H1 (cell line): ENCODE measurements at regions not wholly inside any gene's neighbourhood (a gene's known extent, or its start where the extent isn't known, plus 50 kb on each side); places are given as distances from the start of the nearest gene placed in this dataset.

ENCODE experiments used
- CTCF ChIA-PET: fragments of 300-600 bp; sonication (Branson Sonifier 250); formaldehyde crosslinking; loops from one replicate; lab custom pipeline; 2021; ENCODE audit not compliant: partially characterized antibody; lab: Charles Lee
- POLR2A ChIA-PET: fragments of 300-600 bp; sonication (Branson Sonifier 250); formaldehyde crosslinking; loops from one replicate; lab custom pipeline; 2021; ENCODE audit warnings: inconsistent platforms; ENCODE audit not compliant: partially characterized antibody; lab: Charles Lee
- DNase-seq, 2 experiments: peaks; one replicate each; pipeline versions ENCODE4 v3.0.0 to v3.0.0-alpha.2; 2010 to 2022; ENCODE audit warnings: low spot score in 2 of 2, low read depth in 1 of 2, mixed read lengths in 1 of 2
- FAIRE-seq: peaks from 2 replicates; lab custom pipeline; 2011; peaks lifted over from hg19 to GRCh38; lab: Jason Lieb, UNC
- H2AFZ ChIP-seq: 2 replicates; pipeline ENCODE4 v1.8.1; 2012; ENCODE audit warnings: low read length, inconsistent platforms
- H2AK5ac ChIP-seq: 2 replicates; pipeline ENCODE4 v1.6.1; 2013; ENCODE audit warnings: low read depth, low read length
- H2BK120ac ChIP-seq: replicated peaks from 2 replicates; pipeline ENCODE3; 2013; ENCODE audit warnings: low read depth, low read length, inconsistent platforms
- H2BK12ac ChIP-seq: 2 replicates; pipeline ENCODE4 v1.6.1; 2013; ENCODE audit warnings: low read depth, low read length
- H2BK15ac ChIP-seq: 2 replicates; pipeline ENCODE4 v1.6.1; 2013; ENCODE audit warnings: low read length
- H2BK20ac ChIP-seq: 2 replicates; pipeline ENCODE4 v1.6.1; 2013; ENCODE audit warnings: low read length
- H2BK5ac ChIP-seq: 2 replicates; pipeline ENCODE4 v1.6.1; 2013; ENCODE audit warnings: low read depth, low read length
- H3K14ac ChIP-seq: 2 replicates; pipeline ENCODE4 v1.6.1; 2013; ENCODE audit warnings: inconsistent platforms; ENCODE audit not compliant: insufficient read length
- H3K18ac ChIP-seq: 2 replicates; pipeline ENCODE4 v1.6.1; 2013; ENCODE audit warnings: low read length; ENCODE audit errors: extremely low read depth
- H3K23ac ChIP-seq: 2 replicates; pipeline ENCODE4 v1.6.1; 2013; ENCODE audit warnings: inconsistent platforms; ENCODE audit not compliant: insufficient read length
- H3K23me2 ChIP-seq: 2 replicates; pipeline ENCODE4 v1.6.1; 2013; ENCODE audit warnings: low read depth, low read length
- H3K27ac ChIP-seq: 2 replicates; pipeline ENCODE4 v1.6.1; 2011; ENCODE audit warnings: low read depth, low read length, inconsistent platforms
- H3K27me3 ChIP-seq, 4 experiments: replicated peaks in 1 of 4; 1 replicate in 1 of 4; 2 replicates in 3 of 4; pipeline versions ENCODE4 v1.6.1 to v1.8.1; 2011 to 2013; ENCODE audit warnings: low read length in 3 of 4, mild to moderate bottlenecking in 3 of 4, inconsistent platforms in 2 of 4, mixed read lengths in 2 of 4, moderate library complexity in 1 of 4; ENCODE audit not compliant: control insufficient read depth in 3 of 4, insufficient read depth in 3 of 4; ENCODE audit errors: extremely low read depth in 1 of 4
- H3K36me3 ChIP-seq, 4 experiments: 2 replicates each; pipeline versions ENCODE4 v1.6.1 to v1.8.1; 2011 to 2013; ENCODE audit warnings: mild to moderate bottlenecking in 4 of 4, low read length in 3 of 4, moderate library complexity in 2 of 4, control low read depth in 1 of 4, inconsistent platforms in 1 of 4; ENCODE audit not compliant: insufficient read depth in 4 of 4, control insufficient read depth in 2 of 4
- H3K4ac ChIP-seq: replicated peaks from 2 replicates; pipeline ENCODE3; 2013; ENCODE audit warnings: low read length, low read depth, mixed read lengths, inconsistent platforms; ENCODE audit not compliant: insufficient read length
- H3K4me1 ChIP-seq, 4 experiments: replicated peaks in 1 of 4; 1 replicate in 1 of 4; 2 replicates in 3 of 4; pipeline versions ENCODE4 v1.6.1 to v1.8.1; 2011 to 2013; ENCODE audit warnings: low read length in 3 of 4, inconsistent platforms in 2 of 4, mixed read lengths in 1 of 4; ENCODE audit not compliant: insufficient read depth in 4 of 4, control insufficient read depth in 3 of 4
- H3K4me2 ChIP-seq, 2 experiments: 2 replicates each; pipeline versions ENCODE4 v1.6.1 to v1.8.1; 2011 to 2013; ENCODE audit warnings: low read depth in 2 of 2, low read length in 2 of 2, control low read depth in 1 of 2, inconsistent platforms in 1 of 2, mild to moderate bottlenecking in 1 of 2; ENCODE audit not compliant: insufficient read depth in 1 of 2
- H3K4me3 ChIP-seq, 4 experiments: fragments of 200-600, 300-600 bp in 1 of 4; sonication (generic), shearing (Covaris generic), sonication (Bioruptor Twin) in 1 of 4; 2 replicates each; pipeline versions ENCODE4 v1.5.1 to v1.8.1; 2011 to 2016; ENCODE audit warnings: low read length in 4 of 4, low read depth in 3 of 4, control low read depth in 2 of 4, inconsistent platforms in 2 of 4, mild to moderate bottlenecking in 2 of 4, mixed read lengths in 1 of 4, moderate library complexity in 1 of 4; ENCODE audit not compliant: insufficient read depth in 2 of 4; ENCODE audit errors: extremely low read depth in 1 of 4
- H3K56ac ChIP-seq: replicated peaks from 2 replicates; pipeline ENCODE3; 2013; ENCODE audit warnings: low read depth, mild to moderate bottlenecking, mixed read lengths, low read length, inconsistent platforms; ENCODE audit not compliant: insufficient read length
- H3K79me1 ChIP-seq: 2 replicates; pipeline ENCODE4 v1.6.1; 2013; ENCODE audit warnings: low read depth, low read length, control low read depth
- H3K79me2 ChIP-seq, 2 experiments: 2 replicates each; pipeline versions ENCODE4 v1.6.1 to v1.8.1; 2012 to 2013; ENCODE audit warnings: low read length in 2 of 2, mild to moderate bottlenecking in 2 of 2, inconsistent platforms in 1 of 2; ENCODE audit not compliant: insufficient read depth in 2 of 2, control insufficient read depth in 1 of 2
- H3K9ac ChIP-seq, 4 experiments: replicated peaks in 1 of 4; 1 replicate in 1 of 4; 2 replicates in 3 of 4; pipeline versions ENCODE4 v1.6.1 to v1.8.1; 2011 to 2013; ENCODE audit warnings: low read depth in 3 of 4, low read length in 3 of 4, control low read depth in 2 of 4, mild to moderate bottlenecking in 2 of 4, moderate library complexity in 2 of 4, inconsistent platforms in 1 of 4; ENCODE audit errors: extremely low read depth in 1 of 4
- H3K9me3 ChIP-seq, 2 experiments: 2 replicates each; pipeline versions ENCODE4 v1.6.1 to v1.8.1; 2012 to 2013; ENCODE audit warnings: mild to moderate bottlenecking in 2 of 2, moderate library complexity in 2 of 2, control low read depth in 1 of 2, inconsistent platforms in 1 of 2, low read depth in 1 of 2, low read length in 1 of 2, mixed read lengths in 1 of 2; ENCODE audit not compliant: insufficient read depth in 2 of 2
- H4K20me1 ChIP-seq, 2 experiments: replicated peaks in 1 of 2; 2 replicates each; pipeline versions ENCODE3 to v1.8.1; 2011 to 2013; ENCODE audit warnings: inconsistent platforms in 2 of 2, low read length in 2 of 2, mild to moderate bottlenecking in 1 of 2; ENCODE audit not compliant: insufficient read depth in 2 of 2, control insufficient read depth in 1 of 2
- H4K5ac ChIP-seq: 2 replicates; pipeline ENCODE4 v1.6.1; 2013; ENCODE audit warnings: low read length, low read depth, mixed read lengths, inconsistent platforms; ENCODE audit not compliant: insufficient read length
- H4K8ac ChIP-seq: 2 replicates; pipeline ENCODE4 v1.8.0; 2013; ENCODE audit warnings: mild to moderate bottlenecking, moderate library complexity, low read length, inconsistent platforms; ENCODE audit not compliant: insufficient read depth; ENCODE audit errors: extremely low read depth
- H4K91ac ChIP-seq: replicated peaks from 2 replicates; pipeline ENCODE3; 2013; ENCODE audit warnings: low read length, mixed read lengths, inconsistent platforms; ENCODE audit not compliant: insufficient read length
- BACH1 ChIP-seq: IDR thresholded peaks from 2 replicates; pipeline ENCODE4 v1.6.1; 2012; ENCODE audit warnings: low read length, improper control_type of control experiment
- BRCA1 ChIP-seq: IDR thresholded peaks from 2 replicates; pipeline ENCODE4 v1.6.1; 2012; ENCODE audit warnings: low read depth, low read length, improper control_type of control experiment
- CREB1 ChIP-seq: IDR thresholded peaks from 2 replicates; pipeline ENCODE4 v1.6.1; 2012; ENCODE audit warnings: inconsistent platforms
- SUZ12 ChIP-seq: fragments of 200-600 bp; sonication (generic); IDR thresholded peaks from 2 replicates; pipeline ENCODE4 v1.6.1; 2012; ENCODE audit warnings: mild to moderate bottlenecking, inconsistent platforms, low read length, moderate library complexity, mixed read lengths
- TEAD4 ChIP-seq: IDR thresholded peaks from 2 replicates; pipeline ENCODE4 v1.6.1; 2012; ENCODE audit warnings: low read depth, low read length, inconsistent platforms, mixed read lengths
- WGBS, 2 experiments: shearing (Covaris generic) in 1 of 2; methylation state at CpG; one replicate each; pipeline versions ENCODE4 v1.1.6 to v1.1.7; 2013 to 2015; ENCODE audit warnings: low lambda C conversion rate in 2 of 2, mixed read lengths in 2 of 2, inconsistent platforms in 1 of 2, low coverage in 1 of 2, missing lambda C conversion rate in 1 of 2; ENCODE audit not compliant: insufficient replicate concordance in 2 of 2, insufficient coverage in 1 of 2, insufficient read length in 1 of 2; ENCODE audit errors: extremely low coverage in 1 of 2, missing lambda C conversion rate in 1 of 2; 5-methylcytosine and 5-hydroxymethylcytosine counted together

DNA sequence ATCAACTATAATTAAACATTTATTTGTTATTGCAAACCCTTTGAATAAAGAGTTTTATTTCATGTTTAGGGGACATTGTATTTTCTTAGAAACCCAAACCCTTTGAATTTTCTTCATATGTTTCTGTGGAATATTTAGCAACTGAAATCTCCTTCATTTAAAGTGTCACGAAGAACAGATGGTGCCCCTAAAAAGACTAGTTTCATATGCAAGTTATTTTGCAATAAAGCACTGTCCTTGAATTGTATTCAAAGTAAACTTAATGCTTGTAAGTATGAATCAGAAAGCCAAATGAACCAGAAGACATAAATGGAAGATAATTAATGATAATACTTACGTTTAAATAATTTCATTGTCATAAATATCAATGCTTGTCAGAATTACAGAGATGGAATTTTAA, 151.9 kb upstream of the CWC22 start:
- Histone ChIP-seq H2BK15ac (no peak overlapping the region), H3K4me2 (no peak overlapping the region), H3K9ac (no peak overlapping the region), H3K4me1 (no peaks in the 10 kb centered on the region), H2AFZ (no peak overlapping the region), H3K9me3 (no peaks in the 10 kb centered on the region), H3K18ac (no peak overlapping the region), H2BK20ac (no peak overlapping the region), H3K79me1 (no peaks in the 10 kb centered on the region), H4K91ac (no peak overlapping the region), H3K23me2 (no peaks in the 10 kb centered on the region), H4K5ac (no peak overlapping the region), H3K79me2 (no peaks in the 10 kb centered on the region), H3K4me3 (no peak overlapping the region), H4K8ac (no peak overlapping the region), H3K4ac (no peak overlapping the region), H3K27me3 (no peaks in the 10 kb centered on the region), H2BK120ac (no peak overlapping the region), H3K14ac (no peak overlapping the region), H2BK12ac (no peak overlapping the region), H2AK5ac (no peak overlapping the region), H3K27ac (no peak overlapping the region), H4K20me1 (no peaks in the 10 kb centered on the region), H3K56ac (no peak overlapping the region), H3K23ac (no peak overlapping the region), H3K36me3 (no peaks in the 10 kb centered on the region), H2BK5ac (no peak overlapping the region)
- FAIRE-seq (no peak), DNase-seq (no peak)
- WGBS, 2 experiments, result 95% methylated on average over 2 of the region's 2 CpGs; no CpG with 5 or more reads in 1 of the 2 experiments
- POLR2A ChIA-PET, result no interaction called here
- TF ChIP-seq BRCA1 (no peak), CREB1 (no peak), BACH1 (no peak), TEAD4 (no peak), SUZ12 (no peak)
- CTCF ChIA-PET, result no interaction called here
